Activated CD4-positive, alpha-beta T cell treated with anti-CD3 and anti-CD28 coated beads, Interleukin-10, Interleukin-2, amounts not matched to agents 100 ng/mL and 50 ng/mL, durations not matched to agents 16 hours and 8 hours (primary cell): ENCODE measurements at regions not wholly inside any gene's neighbourhood (a gene's known extent, or its start where the extent isn't known, plus 50 kb on each side); places are given as distances from the start of the nearest gene placed in this dataset.
"Not testable (repeated sequence)": the region's sequence is repeated elsewhere in the genome, so short reads cannot be mapped to it uniquely, and the experiment has no call there.

Experiments
- DNase-seq: peaks from one replicate; pipeline ENCODE4 v3.0.0-alpha.2; 2020

GRCh38 chr6:1445650-1446330 is 56.4 kb downstream of the FOXF2 start:
- DNase-seq = no peak

- no peak for DNase-seq
Measured at GRCh38 chr6:1449896-1450295, 60.5 kb downstream of the FOXF2 start.

GRCh38 chr6:1453024-1453423 is 63.6 kb downstream of the FOXF2 start:
- no peak for DNase-seq

DNA sequence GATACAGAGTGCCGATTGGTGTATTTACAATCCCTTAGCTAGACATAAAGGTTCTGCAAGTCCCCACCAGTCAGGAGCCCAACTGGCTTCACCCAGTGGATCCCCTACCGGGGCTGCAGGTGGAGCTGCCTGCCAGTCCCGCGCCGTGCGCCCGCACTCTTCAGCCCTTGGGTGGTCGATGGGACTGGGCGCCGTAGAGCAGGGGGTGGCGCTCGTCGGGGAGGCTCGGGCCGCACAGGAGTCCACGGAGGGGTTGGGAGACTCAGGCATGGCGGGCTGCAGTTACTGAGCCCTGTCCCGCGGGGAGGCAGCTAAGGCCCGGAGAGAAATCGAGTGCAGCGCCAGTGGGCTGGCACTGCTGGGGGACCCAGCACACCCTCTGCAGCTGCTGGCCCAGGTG is 67.4 kb downstream of the FOXF2 start:
- DNase-seq = not testable (repeated sequence)

DNA sequence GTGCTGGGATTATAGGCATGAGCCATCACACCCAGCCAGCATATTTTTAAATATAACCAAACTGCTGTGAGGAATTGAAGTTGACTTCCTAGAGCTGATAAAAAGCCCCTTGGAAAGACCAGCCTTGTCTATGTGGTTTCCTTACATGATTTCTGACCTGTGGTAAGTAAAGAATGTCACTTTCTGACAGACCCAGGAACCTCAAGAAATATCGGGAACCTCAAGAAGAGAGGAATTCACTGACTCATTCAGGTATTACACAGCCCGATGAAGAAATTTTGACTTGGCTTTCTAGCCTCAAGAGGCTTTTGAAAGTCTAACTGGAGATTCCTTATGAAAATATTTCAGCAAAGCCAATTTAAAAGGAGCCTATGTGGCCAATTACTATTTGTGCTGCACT is 71.8 kb downstream of the FOXF2 start:
- DNase-seq = no peak

DNA sequence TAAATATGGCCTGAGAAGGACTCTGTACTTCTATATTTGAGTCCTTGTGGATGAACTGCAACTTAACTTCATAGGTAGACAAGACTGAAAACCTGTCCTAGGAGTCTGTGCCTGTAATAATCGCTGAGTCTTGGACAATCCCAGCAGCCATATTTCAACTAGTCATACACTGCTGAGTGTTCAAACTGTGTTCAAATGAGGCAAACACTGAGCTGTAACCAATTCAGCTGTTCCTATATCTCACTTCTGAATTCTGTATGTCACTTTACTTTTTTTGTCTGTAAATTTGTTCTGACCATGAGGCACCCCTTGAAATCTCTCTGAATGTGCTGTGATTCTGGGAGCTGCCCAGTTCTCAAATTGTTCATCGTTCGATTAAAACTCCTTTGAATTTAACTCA is 72.4 kb downstream of the FOXF2 start:
- no peak for DNase-seq

- DNase-seq = no peak
Measured at GRCh38 chr6:1463275-1463674, 73.9 kb downstream of the FOXF2 start.

GRCh38 chr6:1463751-1464426 is 74.5 kb downstream of the FOXF2 start:
- DNase-seq = no peak

DNA sequence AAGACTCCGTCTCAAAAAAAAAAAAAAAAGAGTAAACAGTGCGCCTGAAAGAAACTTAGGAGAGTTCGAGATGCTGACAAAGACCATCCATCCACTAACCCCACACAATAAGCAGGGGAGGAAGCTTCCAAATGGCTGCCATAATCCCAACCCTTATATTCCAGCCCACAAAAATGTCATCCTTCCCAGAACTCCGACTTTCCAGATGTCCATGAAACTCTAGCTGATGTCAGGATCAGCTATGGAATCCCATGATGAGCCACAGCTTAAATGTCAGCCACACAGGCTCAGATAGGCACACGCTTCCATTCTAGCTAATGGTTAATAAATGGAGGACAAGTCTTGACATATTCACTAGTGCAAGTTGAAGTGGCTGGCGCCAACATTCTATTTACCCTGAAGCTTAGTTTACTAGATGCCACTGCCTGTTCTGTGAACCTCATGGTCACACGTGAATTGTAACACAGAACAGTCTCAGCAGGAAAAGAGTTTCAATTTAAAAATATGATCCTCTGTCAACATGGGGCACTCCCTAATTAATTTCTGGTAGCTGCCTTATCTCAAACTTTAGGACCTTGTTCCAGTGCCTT is 75.5 kb downstream of the FOXF2 start:
- no peak for DNase-seq

GRCh38 chr6:1468126-1468525 is 78.8 kb downstream of the FOXF2 start:
- no peak for DNase-seq

- DNase-seq = no peak
Measured at GRCh38 chr6:1470040-1470439, 80.7 kb downstream of the FOXF2 start.

GRCh38 chr6:1472643-1473042 is 83.3 kb downstream of the FOXF2 start:
- DNase-seq = no peak

DNA sequence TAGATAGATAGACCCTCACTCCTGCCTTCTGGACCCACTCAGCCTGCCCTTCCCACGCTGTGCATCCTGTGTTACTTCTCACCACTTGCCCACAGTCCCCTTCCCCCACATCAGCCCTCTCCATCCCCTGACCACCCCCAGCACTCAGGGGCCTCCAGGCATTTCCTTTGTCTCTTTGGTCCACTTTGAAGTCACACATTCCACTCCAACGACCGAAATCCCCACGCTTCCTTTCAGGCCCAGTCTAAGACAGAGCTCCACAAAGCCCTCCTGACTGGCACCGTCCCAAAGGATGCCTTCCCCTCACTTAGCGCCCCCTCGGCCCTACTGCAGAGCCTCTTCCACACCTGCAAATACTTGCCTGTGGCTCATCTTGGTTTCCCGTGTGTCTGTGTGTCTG is 83.8 kb downstream of the FOXF2 start:
- no peak for DNase-seq

DNA sequence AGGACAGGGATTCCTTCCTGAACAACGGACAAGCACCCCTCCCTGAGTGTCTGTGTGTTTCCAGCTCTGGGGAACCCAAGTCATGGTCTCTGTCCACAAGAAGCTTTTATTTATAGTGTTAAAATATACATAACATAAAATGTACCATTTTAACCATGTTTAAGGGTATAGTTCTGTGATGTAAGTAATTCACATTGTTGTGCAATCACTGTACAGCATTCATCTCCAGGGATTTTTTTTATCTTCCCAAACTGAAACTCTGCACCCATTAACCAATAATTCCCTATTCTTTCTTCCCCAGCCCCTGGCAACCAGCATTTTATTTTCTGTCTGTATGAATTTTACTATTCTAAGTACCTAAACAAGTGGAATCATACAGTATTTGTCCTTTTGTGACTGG is 84.2 kb downstream of the FOXF2 start:
- no peak for DNase-seq

DNA sequence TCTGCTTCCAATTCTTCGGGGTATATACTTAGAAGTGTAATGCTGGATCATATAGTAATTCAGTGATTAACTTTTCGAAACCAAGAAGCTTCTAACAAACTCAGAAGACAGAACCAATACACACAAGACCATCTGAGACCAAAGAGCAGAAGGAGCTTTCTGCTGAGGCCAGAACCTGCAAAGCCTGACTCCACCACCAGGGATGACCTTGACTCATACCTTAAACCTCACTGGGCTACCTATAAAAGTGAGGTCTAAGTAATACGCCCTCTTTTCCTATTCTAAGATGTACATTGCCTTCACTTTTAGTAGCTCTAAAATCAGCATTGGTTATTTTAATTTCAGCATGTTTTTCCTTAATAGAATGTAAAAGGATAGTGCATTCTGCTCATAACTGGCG is 84.8 kb downstream of the FOXF2 start:
- no peak for DNase-seq

DNA sequence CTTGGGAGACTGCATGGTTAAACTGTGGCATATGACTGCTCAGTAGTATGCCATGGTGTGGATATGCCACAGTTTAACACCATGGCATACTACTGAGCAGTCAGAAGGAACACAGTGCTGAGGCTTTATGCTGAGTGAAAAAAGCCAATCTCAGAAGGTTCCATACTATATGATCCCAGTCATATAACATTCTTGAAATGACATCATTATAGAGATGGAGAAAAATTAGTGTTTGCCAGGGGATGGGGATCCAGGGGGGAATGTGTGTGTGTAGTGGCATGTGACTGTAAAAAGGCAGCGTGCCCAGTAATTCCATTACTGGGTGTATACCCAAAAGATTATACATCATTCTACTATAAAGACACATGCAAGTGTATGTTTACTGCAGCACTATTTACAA is 85.8 kb downstream of the FOXF2 start:
- DNase-seq = no peak

DNA sequence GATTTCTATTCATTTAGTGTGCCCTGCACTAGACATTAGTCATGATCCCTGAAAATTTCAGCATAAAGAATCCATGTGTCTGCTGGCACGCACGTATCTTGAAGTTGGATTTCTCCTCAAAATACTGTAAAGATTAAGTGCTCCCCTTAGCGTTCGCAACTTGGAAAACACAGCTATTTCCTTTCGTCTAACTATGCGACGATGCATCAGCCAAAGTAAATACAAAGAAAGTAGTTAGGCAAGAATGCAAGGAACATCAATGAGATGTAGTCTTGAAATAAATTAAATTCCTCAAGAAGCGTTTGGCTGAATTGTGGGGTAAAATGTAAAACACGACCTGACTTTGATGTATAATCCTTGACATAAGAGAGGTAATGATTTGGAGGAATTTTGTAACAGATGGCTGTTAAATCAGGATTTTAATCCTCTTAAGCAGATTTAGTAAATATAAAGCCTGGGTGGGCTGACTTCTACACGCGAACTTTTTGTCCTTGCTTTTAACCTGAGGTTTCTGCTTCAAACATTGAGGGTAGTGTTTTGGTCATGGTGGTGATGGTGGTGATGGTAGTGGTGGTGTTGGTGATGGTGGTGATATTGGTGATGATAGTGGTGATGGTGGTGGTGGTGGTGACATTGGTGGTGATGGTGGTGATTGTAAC is 88.2 kb downstream of the FOXF2 start:
- DNase-seq = no peak

DNA sequence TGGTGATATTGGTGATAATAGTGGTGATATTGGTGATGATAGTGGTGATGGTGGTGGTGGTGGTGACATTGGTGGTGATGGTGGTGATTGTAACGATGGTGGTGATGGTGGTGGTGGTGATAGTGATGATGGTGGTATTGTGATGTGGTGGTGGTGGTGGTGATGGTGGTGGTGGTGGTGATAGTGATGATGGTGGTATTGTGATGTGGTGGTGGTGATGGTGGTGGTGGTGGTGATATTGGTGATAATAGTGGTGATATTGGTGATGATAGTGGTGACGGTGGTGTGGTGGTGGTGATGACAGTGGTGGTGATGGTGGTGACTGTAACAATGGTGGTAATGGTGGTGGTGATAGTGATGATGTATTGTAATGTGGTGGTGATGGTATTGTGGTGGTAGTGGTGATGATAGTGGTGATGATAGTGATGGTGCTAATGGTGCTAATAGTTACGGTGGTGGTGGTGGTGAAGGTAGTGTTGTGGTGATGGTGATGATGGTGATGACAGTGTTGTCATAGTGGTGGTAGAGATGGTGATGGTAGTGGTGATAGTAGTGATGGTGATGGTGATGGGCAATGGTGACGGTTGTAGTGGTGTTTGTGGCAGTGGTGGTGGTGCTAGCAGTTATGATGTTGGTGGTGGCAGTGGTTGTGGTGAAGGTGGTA is 88.9 kb downstream of the FOXF2 start:
- not testable (repeated sequence) for DNase-seq

DNA sequence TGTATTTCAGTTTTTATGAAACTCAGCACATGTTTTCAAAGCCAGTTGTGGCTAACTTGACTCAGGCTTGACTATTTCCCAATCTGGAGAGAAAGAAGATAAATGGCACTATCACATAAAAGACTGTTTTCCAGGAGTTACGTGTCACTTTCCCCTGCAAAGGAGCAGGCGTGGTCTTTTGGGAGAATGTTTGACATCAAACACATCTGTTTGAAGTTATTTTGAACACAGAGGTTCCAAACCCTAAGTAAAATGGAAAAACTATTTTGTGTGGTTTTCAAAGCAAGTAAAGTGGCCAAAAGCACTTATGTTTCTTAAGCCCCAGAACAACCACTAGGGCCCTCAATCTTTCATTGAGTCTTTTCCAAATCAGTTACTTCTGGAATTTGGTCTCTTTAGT is 89.7 kb downstream of the FOXF2 start:
- no peak for DNase-seq

GRCh38 chr6:1479601-1480221 is 90.3 kb downstream of the FOXF2 start:
- no peak for DNase-seq

GRCh38 chr6:1481286-1481685 is 91.9 kb downstream of the FOXF2 start:
- DNase-seq = no peak

DNA sequence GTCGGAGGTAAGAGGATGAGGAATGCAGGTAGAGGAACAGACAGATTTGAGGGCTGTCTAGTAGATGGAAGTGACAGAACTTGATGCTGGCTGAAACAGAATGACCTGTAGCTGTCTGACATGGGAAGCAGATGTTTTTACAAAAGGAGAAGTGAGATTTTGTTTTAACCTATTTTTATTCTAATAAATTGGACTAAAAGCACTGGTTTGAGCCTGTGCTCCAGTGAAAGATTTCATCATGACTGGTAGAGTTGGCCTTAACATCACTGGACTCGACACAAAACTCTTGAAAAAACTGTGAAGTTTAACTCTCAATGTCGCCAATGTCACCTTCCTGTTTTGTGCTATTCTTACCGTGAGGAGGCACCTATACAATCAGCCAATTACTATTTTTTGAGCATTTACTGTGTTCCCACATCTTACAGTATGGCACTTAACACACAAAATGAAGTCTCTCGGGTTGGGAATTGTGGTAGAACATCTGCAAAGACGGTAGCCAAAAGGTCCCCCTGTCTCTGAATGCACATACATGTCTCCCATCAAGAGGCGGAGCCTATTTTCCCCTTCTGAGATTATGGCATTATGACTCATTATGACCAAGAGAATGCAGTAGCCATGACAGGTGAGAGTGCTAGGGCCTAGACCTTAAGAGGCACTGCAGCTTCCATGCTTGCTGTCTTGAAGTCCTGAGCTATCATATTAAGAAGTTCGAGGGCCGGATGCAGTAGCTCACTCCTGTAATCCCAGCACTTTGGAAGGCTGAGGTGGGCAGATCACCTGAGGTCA is 93.2 kb downstream of the FOXF2 start:
- peak; percentile 5 for DNase-seq
